GM18909 (cell line): ENCODE measurements at regions not wholly inside any gene's neighbourhood (a gene's known extent, or its start where the extent isn't known, plus 50 kb on each side); places are given as distances from the start of the nearest gene placed in this dataset.

Source experiments
- ATAC-seq: cut with Tn5 transposase; IDR thresholded peaks from one replicate; pipeline ENCODE4 v1.9.1; 2021; ENCODE audit warnings: mild to moderate bottlenecking; ENCODE audit not compliant: unreplicated experiment, poor library complexity

DNA sequence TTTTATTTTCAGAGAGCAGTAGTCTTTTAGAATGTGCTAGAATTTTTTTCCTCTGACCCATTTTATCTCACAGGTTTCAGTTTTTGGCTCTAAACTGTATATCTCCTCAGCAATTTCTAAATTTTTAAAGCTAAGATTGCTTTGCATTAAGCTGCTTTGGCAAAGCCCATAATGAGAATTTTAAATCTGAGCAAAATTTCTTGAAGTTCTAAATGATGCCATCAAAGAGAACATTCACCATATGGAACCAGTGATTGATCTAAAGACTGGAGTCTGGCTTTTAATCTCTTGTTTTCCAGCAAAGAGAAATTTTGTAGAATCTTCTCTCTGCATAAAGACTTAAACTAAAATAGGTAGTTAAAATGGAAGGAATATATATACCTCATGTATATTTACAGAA lies 313.6 kb downstream of the TBC1D32 start:
- no peak for ATAC-seq

DNA sequence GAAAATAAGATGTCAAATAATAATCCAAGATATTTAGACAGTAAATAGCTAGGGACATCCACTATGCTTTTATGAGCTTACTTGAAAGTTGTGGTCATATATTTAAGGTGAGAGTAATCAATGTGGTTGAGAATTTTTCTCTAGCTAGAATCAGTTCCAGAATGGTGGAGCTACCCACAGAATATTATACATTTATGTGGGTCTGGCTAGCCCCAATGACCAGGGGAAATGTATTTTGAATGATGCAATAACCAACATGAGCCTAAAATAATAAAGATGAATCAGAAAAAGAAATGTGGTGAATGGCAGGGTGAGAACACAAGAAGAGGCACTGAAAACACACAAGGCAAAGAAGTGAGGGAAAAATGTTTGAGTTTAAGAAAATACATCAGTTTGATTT lies 325.7 kb downstream of the TBC1D32 start:
- no peak for ATAC-seq

DNA sequence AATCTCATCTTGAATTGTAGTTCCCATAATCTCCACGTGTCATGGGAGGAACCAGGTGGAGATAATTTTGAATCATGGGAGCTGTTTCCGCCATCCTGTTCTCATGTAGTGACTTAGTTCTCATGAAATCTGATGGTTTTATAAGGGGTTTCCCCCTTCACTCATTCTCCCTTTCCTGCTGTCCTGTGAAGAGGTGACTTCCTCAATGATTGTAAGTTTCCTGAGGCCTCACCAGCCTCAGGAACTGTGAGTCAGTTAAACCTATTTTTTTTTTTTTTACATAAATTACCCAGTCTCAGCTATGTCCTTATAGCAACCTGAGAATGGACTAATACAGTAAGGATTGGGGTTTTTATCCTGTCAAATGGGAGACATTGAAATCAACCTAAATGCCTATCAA lies 328.3 kb downstream of the TBC1D32 start:
- ATAC-seq: no peak

DNA sequence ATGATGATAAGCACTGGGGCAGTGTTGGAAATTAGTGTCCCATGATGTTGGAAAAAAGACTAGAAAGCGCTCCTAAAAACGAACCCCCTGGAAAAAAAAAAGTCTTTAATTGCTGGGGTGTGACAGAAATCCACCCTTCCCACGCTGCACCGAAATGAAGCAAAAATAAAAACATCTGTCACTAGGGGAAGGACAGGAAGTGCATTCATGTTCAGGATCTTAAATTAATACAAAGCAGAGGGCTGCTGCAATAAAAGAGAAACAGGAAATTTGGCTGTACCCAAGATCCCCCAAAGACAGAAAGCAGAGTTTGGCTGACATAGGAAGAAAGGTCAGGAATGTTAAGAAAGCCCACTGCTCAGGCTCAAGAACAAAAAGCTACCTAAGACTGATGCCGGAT lies 333.9 kb downstream of the TBC1D32 start:
- ATAC-seq: no peak

DNA sequence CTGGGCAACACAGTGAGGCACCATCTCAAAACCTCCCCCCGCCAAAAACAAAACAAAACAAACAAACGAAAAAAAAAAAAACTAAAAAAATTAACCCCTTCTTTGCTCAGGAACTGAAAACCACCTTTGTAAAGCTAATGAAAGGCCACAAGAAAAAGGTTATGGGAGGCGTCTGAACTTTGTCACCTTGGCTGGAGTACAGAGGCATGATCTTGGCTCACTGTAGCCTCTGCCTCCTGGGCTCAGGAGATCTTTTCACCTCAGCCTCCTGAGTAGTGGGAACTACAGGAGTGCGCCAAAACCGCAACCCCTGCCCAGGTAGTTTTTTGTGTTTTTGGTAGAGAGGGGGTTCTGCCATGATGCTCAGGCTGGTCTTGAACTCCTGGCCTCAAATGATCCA lies 337.9 kb downstream of the TBC1D32 start:
- no peak for ATAC-seq

DNA sequence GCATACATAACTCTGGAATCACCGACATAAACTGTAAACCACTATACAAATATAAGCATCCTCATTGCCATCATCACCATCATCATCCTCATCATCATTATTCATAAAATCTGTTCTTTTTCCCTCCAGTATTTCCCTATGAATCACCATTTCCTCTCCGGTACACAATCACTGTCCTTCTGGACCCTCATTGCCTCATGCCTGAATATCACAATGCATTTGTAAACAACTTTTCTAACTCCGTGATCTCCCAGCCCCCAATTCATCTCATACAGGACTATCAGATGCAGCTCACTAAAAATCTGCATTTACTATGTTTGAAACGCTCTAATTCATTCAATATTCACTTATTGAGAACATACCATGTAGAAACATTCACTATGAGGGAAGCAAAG lies 339.7 kb downstream of the TBC1D32 start:
- ATAC-seq: no peak

DNA sequence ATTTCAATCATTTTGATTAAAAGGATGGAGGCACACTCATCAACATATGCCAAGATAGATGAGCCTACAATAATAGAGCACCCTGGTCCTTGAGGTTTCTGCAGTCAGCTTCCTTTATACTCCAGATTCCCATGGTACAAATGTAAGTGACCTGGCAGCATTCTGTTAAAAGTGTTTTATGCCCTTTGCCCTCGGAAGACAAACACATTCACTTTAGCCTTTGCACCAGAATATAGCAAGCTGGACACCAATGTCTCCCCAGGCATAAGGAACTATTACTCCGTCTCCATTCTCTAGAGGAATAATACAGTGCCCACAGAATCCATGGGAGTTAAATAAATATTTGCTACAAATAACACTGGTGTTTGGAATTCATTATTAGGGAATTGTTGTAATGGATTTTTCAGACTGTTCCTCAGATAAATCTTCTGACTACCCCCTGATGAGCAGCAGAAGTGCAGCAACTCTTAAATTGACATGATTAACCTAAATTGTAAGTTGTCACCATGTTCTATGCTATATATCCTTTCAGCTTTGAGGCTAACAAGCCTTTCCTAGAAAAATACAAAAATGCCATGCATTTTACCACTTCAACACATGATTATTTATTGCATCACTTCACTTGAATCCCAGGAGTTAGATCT lies 340.2 kb downstream of the TBC1D32 start:
- no peak for ATAC-seq

DNA sequence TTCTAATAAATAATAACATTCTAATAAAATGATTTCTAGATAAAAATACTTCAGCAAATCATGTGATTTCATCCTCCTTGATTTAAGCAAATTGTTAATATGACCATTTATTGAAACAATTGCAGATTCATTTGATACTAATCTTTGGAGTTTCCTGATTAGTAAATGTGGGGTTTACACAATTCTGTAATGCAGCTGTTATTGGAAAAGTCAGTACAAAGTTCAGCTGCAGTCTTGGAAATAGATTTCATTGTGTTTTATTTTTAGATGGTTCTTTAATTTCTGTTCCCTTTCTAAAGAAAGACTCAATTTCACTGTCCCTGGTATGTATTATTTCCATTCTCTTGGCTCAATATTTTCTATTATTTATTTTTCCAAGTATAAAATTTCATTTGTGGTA lies 342.0 kb downstream of the TBC1D32 start:
- ATAC-seq: no peak

DNA sequence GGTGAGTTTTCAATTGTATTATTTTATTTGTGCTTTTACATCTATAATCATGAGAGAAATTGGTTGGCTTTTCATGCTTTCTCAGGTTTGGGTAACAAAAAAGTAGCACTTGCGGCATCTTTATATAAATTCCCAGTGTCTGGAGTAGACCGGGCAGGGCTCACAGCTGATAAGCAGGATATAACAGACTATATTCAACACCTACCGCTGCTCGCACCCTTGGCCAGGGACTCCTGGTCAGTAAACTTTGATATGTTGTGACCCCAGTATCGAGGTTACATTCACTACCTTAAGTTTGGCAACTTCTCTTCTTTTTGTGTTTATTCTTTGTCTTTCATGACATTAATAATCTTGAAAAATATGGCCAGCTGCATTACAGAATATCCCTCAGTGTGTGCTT lies 343.4 kb downstream of the TBC1D32 start:
- no peak for ATAC-seq

DNA sequence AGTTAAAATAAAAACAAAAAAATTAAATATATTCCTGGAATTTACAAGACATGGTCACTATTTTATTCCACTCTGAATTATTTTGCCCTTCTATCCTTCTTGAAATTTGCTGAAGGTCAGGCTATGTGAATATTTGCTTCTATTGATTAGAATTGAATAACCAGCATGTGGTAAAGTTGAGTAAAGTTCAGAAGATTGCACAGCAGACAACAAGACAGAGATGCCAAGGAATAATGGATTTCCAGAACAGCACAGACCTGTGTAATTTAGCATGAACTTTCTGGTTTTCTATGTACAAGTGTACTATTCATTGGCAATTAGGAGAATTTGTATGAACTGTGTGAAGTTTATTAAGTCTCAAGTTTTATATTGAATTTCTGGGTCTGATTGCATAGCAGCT lies 352.4 kb downstream of the TBC1D32 start:
- ATAC-seq: no peak

DNA sequence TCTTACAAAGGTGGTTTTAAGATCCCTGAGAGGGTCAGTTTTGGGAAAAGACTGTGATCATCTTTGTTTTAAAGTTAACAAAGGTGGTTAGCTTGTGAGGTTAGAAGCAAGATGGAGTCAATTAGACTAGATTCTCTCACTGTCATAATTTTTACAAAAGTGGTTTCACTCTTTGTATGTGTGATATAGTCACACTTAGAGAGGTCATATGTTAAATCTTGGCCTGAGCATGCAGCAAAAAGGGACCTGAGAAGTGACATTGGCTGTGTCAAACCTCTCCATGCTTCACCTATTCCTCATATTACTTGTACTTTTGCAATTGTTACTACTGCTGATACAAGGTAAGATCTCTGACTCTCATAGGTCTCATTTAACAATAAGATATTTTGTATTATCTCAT lies 368.0 kb downstream of the TBC1D32 start:
- no peak for ATAC-seq

DNA sequence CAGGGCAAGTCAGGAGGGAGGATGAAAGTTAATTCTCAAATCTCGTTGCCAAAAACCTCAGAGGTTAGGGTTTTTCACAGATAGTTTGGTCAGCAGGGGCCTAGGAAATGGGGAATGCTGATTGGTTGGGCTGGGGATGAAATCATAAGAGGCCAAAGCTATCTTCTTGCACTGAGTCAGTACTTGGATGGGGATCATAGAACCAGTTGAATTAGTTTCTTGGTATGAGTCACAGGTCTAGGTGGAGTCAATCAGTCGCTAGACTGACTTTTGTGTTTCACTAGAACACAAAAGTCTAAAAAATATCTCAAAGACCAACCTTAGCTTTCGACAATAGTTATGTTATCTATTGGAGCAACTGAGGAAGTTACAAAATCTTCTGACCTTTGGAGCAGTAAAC lies 368.5 kb downstream of the TBC1D32 start:
- ATAC-seq: peak; percentile 68

DNA sequence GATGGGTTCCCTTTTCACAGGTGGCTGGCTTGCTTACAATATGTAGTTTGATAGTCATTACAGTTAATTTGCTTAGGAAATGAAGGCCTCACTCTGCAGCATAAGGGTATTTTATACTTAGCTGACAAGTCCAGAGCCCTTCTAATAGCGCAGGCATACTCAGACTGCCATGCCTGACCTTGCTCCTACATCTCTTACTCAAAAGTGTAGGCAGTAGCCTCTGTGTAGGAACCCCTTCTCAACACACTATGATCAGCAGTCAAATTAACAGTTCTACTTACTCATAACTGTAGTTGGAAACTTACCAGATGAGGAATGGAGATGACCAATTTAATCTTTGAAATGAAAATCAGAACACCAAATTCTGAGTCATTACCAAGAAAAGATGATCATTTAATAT lies 373.5 kb downstream of the TBC1D32 start:
- ATAC-seq: peak; percentile 42

DNA sequence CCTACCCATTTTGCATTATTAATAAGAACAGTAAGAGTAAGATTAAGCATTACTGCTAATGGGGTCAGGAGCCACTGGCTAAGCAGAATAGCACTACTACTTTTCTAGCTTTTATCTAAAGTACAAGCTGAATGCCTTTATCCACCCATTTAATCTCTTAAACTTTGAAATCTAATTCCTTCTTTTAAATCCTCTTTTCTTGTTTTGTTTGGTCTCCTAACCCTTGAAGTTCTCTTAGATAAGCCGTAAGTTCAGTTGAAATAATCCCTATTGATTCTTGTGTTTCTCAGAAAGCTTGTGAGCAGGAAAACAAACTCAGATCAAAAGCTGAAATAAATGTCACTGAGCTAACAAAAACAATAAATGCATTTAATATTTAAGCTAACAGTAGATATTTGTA lies 380.2 kb downstream of the TBC1D32 start:
- ATAC-seq: no peak

DNA sequence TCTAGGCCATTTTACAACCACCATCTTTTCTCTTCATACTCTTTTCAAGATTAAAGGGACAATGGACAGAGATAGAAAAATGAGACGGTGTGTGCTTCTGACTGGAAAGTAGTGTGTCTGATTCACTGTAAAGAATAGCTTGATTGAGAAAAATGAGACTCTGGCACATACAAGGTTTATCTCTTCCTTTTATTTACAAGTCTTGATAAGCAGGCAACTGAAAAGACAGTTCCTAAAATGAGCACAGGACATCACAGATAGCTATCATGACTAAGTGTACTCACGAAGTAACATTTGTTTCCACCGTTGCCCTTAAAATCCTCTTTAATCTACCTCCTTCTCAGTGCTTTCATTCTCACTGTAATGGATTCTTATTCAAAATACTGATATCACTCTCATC lies 383.0 kb downstream of the TBC1D32 start:
- ATAC-seq: no peak

DNA sequence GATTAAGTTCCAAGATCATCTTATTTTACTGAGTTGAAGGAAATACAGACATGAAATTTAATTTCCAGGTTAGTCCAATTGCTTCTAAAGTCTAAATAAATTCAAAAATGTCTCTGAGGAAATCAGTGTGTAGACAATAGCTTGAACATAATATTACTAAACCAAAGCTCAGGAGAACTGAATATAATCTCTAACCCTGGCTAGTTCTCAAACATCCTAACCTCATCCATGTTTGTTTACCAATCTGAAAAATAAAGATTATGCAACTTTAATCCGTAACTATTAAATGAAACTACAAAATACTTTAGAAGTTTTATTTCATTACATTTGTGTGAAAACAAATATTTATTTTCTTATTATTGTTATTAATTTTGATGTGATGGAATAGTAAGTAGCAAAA lies 387.2 kb downstream of the TBC1D32 start:
- ATAC-seq: no peak

DNA sequence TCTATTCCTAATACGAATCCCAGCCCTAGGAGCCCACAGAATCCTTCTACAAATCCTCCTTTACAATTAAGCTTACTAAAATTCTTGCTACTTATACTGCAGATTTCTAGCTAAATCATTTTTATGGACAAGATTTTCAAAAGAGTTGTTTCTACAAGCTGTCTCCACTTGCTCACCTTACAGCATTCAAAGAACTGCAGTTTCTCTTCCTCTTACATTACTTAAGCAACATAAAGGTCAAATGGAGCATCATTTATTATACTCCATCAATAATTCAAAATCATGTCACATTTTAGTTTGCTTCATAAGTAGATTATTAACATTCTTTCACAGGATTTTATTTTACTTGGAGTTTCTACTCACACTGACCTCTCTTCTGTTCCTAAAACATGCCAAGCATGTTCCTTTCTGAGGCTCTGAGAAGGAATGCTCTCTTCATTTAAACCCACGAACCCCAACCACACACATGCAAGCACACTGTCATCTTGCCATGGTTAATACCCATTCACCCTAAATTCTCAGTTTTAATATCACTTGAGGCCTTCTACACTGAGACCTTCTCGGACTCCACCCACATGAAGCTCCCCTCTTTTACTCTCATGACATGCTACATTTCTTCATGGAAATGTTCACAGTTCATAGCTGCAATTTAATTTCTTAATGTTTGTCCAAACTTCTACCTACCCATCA lies 388.2 kb downstream of the TBC1D32 start:
- ATAC-seq: peak; percentile 78

DNA sequence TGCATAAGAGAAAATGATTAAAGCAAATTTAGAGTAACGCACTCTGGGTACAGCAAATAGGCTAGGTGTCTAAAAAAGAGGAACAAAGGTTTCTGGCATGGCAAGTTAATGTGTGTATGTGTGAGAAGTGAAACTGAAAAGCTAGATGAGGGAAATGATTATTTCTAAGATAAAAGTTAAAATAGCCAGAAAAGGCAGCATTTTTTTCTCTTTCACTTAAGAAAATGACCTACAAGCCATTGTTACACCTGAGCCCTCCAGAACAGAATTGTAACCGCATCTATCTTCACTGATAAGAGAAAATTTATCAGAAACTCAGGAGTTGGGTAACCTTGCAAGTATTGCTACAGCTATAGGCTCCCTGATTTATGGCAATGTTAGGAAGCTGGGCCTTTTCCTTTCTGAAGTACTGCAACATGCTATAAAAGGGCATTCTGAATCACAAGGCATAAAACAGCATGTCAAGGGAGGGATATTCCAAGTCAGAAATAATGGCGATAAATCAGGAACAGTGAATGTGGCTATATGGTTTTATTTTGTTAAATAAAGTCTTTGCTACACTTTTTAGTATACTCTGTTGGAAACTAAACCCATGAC lies 395.3 kb downstream of the TBC1D32 start:
- peak; percentile 97 for ATAC-seq

DNA sequence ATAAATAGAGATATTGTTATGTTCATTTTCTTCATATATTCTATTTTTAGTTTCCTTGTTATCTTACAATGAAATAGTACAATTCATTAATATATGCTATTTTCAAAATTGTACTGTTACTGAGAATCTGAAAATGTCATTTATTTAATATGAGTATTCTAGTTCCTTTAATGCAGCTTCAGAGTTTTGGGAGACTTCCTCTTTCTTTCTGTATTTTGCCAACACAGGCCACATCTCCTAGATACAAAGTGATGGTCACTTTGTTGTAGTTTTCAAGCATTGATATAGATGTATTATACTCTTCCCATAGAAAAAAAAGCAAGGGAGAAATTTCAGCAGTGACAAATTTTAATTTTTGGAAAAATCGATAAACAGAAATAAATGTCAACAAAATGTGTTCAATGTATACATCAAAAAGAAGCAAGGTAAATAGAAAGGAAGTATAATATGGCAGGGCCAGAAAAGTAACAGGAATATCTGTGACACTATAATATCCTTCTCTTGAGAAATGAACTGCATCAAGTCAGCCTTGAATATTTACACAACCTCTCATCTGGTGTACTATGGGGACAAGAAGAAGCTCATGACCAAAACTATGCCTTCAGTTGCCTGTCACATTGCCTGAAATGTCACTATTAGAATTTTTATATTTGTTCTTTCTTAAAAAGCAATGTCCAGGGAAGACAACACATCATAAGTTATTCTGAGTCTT lies 396.0 kb downstream of the TBC1D32 start:
- peak; percentile 53 for ATAC-seq

DNA sequence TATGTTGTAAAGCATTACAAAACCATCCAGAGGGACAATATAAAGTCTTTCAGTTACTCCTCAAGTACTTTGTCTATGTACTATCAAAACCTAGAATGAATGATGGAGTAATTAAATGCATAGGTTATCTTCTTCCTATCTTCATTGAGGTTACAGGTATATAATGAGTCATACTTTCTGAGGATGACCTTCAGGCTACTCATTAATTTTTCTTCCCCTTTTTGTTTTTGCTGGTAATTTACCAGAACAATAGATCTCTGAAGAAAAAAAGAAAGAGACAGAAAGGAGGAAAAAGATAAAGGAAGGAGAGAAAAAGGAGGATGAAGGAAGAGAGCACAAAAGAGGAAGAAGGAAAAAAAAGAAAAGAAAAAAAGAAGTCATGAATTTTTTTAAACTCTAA lies 398.4 kb downstream of the TBC1D32 start:
- ATAC-seq: peak; percentile 53

DNA sequence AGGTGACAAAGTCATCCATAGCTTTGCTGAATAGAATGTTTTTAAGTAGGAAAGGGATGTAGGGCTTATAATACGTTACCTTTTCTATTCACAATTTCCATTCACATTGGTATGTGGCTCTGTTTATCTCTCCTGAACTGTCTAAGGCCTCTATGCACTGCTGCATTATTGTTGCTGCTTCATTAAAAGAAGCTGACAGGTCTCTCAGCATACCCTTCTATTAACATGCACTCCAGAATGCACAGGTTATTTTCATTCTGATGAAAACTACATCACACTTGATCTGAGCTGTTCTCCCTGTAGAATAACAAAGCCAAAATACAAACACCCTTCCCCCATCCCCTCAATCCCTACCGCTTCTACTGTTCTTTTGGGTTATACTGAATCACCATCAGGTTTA lies 399.3 kb downstream of the TBC1D32 start:
- no peak for ATAC-seq
